ENCODE measurements at regions not wholly inside any gene's neighbourhood (a gene's known extent, or its start where the extent isn't known, plus 50 kb on each side); places are given as distances from the start of the nearest gene placed in this dataset.

DNA sequence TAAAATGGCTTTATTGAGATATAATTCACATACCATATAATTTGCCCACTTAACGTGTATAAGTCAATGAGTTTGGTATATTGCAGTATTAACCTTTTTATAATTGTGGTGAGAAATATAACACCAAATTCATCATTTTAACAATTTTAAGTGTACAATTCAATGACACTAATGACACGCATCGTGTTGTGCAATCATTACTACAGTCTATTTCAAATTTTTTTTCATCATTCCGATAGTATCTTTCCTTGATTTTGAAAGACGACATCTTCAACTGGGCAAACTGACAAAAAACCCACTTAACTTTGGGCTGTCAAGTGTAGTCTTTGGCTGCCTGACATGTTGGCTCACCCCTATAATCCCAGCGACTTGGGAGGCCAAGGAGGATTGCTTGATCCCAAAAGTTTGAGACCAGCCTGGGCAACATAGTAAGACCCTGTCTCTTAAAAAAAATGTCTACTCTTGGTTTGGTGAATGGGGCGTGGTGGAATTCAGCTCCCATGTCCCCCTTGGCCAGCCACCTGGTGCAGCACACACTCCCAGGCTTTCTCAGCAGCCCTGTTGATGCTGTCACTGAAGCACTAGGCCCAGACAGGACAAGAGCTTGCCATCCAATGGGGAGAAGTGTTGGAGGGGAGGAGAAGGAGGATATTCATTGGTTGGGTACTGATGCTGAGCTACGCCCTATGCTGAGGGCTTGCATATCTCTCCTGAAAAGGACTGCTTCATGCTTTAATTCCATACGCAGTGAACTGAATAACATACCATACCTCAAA is 150.5 kb downstream of the CD83 start:
- Histone ChIP-seq H3K4me2 (ENCODE audit: low read length) (no peak overlapping the region), H3K79me2 (ENCODE audit: insufficient read depth, low read depth, low read length) (no peaks in the 10 kb centered on the region), H4K20me1 (ENCODE audit: insufficient read depth, low read length) (no peaks in the 10 kb centered on the region), H3K4me1 (ENCODE audit: insufficient read depth, low read length, poor library complexity, severe bottlenecking) (peaks cover 48% of the 10 kb centered on the region), H3K36me3 (ENCODE audit: insufficient read depth, low read length) (peaks cover 19% of the 10 kb centered on the region; the same call in 1 of the 2 replicates), H3K4me3 (ENCODE audit: low read depth, low read length, poor library complexity, severe bottlenecking) (no peak overlapping the region), H3K9me3 (ENCODE audit: low read length) (peaks cover 32% of the 10 kb centered on the region), H3K9me2 (ENCODE audit: insufficient read depth, low read length) (no peaks in the 10 kb centered on the region), H2AFZ (ENCODE audit: low read length) (no peak overlapping the region), H3K27ac (ENCODE audit: low read depth, low read length, poor library complexity, severe bottlenecking) (no peak overlapping the region)
- BruUV-seq (replicated peaks), result no TSS peak
- TF ChIP-seq, protein P1, sequence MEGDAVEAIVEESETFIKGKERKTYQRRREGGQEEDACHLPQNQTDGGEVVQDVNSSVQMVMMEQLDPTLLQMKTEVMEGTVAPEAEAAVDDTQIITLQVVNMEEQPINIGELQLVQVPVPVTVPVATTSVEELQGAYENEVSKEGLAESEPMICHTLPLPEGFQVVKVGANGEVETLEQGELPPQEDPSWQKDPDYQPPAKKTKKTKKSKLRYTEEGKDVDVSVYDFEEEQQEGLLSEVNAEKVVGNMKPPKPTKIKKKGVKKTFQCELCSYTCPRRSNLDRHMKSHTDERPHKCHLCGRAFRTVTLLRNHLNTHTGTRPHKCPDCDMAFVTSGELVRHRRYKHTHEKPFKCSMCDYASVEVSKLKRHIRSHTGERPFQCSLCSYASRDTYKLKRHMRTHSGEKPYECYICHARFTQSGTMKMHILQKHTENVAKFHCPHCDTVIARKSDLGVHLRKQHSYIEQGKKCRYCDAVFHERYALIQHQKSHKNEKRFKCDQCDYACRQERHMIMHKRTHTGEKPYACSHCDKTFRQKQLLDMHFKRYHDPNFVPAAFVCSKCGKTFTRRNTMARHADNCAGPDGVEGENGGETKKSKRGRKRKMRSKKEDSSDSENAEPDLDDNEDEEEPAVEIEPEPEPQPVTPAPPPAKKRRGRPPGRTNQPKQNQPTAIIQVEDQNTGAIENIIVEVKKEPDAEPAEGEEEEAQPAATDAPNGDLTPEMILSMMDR (conservative IDR thresholded peaks at IDR 0.05; ENCODE audit: low read length), result no peak
- TF ChIP-seq EZH2phosphoT487 (IDR thresholded peaks at IDR 0.05; ENCODE audit: borderline replicate concordance, low read depth, low read length), result no peak
- ChIA-PET CTCF (ENCODE audit: unreplicated experiment) (no interaction called here), POLR2A (interaction anchor here (1.0 to 3.6 kb wide), 3 partner anchors 9 to 13 kb away, joined by 5 to 20 read pairs (median 15); no protein-coding TSS in a partner anchor)
- no peak for DNase-seq (ENCODE audit: low spot score)
- intact Hi-C loops (cut with micrococcal nuclease; ENCODE audit: unreplicated experiment), result no loop called here

DNA sequence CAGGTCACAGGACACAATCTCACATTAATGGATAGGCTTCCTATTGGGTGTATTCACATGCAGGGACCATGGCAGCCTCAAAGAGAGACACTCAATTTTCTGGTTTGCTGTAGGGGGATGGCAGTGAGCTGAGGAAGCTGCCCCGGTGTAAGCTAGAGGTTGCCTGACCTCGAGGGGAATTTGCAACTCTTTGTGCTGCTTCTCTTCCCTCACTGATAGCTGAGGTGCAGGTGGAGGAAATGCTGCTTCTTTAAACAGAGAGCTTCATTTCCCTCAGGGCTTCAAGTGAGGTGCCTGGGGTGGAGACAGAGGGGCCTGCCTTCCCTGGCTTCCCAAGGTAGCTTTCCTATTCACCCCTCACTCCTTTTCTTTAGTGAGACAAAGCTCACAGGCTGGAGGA is 151.9 kb downstream of the CD83 start:
- H3K79me2 ChIP-seq (ENCODE audit: insufficient read depth, low read depth, low read length), result no peaks in the 10 kb centered on the region
- peaks cover 13% of the 10 kb centered on the region; the same call in 1 of the 2 replicates for H3K36me3 ChIP-seq (ENCODE audit: insufficient read depth, low read length)
- H2AFZ ChIP-seq (ENCODE audit: low read length), result peak overlapping the region; percentile 65
- no peaks in the 10 kb centered on the region for H4K20me1 ChIP-seq (ENCODE audit: insufficient read depth, low read length)
- H3K4me3 ChIP-seq (ENCODE audit: low read depth, low read length, poor library complexity, severe bottlenecking), result no peak overlapping the region
- BruUV-seq (replicated peaks), result no TSS peak
- H3K4me2 ChIP-seq (ENCODE audit: low read length), result peak overlapping the region; percentile 40
- CTCF ChIA-PET (ENCODE audit: unreplicated experiment), result interaction anchor here (0.5 to 1.6 kb wide), 2 partner anchors 9 to 445 kb away, joined by 3 to 6 read pairs; no protein-coding TSS in a partner anchor
- peaks cover 51% of the 10 kb centered on the region for H3K4me1 ChIP-seq (ENCODE audit: insufficient read depth, low read length, poor library complexity, severe bottlenecking)
- H3K9me3 ChIP-seq (ENCODE audit: low read length), result peaks cover 22% of the 10 kb centered on the region; the same call in 1 of the 2 replicates
- intact Hi-C loops (cut with micrococcal nuclease; ENCODE audit: unreplicated experiment), result no loop called here
- peak; percentile 84 for DNase-seq (ENCODE audit: low spot score)
- H3K27ac ChIP-seq (ENCODE audit: low read depth, low read length, poor library complexity, severe bottlenecking), result peak overlapping the region; percentile 70
- TF ChIP-seq EZH2phosphoT487 (IDR thresholded peaks at IDR 0.05; ENCODE audit: borderline replicate concordance, low read depth, low read length), result no peak
- TF ChIP-seq, protein P1 (conservative IDR thresholded peaks at IDR 0.05; ENCODE audit: low read length), result no peak
- no peaks in the 10 kb centered on the region for H3K9me2 ChIP-seq (ENCODE audit: insufficient read depth, low read length)
- POLR2A ChIA-PET, result interaction anchor here (0.6 to 1.9 kb wide), 10 partner anchors 9 to 203 kb away, joined by 3 to 15 read pairs (median 4); no protein-coding TSS in a partner anchor
